Activated CD4-positive, alpha-beta memory T cell treated with anti-CD3 and anti-CD28 coated beads, Interleukin-2, amount 10 ng/mL, durations not matched to agents 7 days and 5 days (primary cell): ENCODE measurements at regions not wholly inside any gene's neighbourhood (a gene's known extent, or its start where the extent isn't known, plus 50 kb on each side); places are given as distances from the start of the nearest gene placed in this dataset.

Experiments used
- CTCF ChIA-PET: fragments of 350-600 bp; sonication (Branson Sonifier 250); formaldehyde crosslinking; loops from one replicate; lab custom pipeline; 2021; ENCODE audit warnings: antibody characterized with exemption, inconsistent platforms; lab: Charles Lee
- POLR2A ChIA-PET: fragments of 350-600 bp; sonication (Branson Sonifier 250); formaldehyde crosslinking; loops from one replicate; lab custom pipeline; 2021; ENCODE audit warnings: antibody characterized with exemption; lab: Charles Lee
- DNase-seq: peaks from one replicate; pipeline ENCODE4 v3.0.0-alpha.2; 2020
- H3K27ac Mint-ChIP-seq: one replicate; pipeline ENCODE4 v1.8.0; 2021; ENCODE audit warnings: mild to moderate bottlenecking, mixed read lengths
- H3K27me3 Mint-ChIP-seq: one replicate; pipeline ENCODE4 v1.8.0; 2021; ENCODE audit warnings: mixed read lengths
- H3K36me3 Mint-ChIP-seq: one replicate; pipeline ENCODE4 v1.8.0; 2021; ENCODE audit warnings: low read depth, mixed read lengths
- H3K4me1 Mint-ChIP-seq: one replicate; pipeline ENCODE4 v1.8.0; 2021; ENCODE audit warnings: mixed read lengths
- H3K4me3 Mint-ChIP-seq: one replicate; pipeline ENCODE4 v1.8.0; 2021; ENCODE audit warnings: mild to moderate bottlenecking, mixed read lengths
- H3K9me3 Mint-ChIP-seq: one replicate; pipeline ENCODE4 v1.8.0; 2021; ENCODE audit warnings: mixed read lengths

- H3K4me3 Mint-ChIP-seq = no peak overlapping the region
- no peak overlapping the region for H3K27ac Mint-ChIP-seq
- ChIA-PET POLR2A (no interaction called here), CTCF (no interaction called here)
- no peaks in the 10 kb centered on the region for H3K27me3 Mint-ChIP-seq
- DNase-seq = no peak
- H3K4me1 Mint-ChIP-seq = no peaks in the 10 kb centered on the region
- peaks cover 3% of the 10 kb centered on the region for H3K9me3 Mint-ChIP-seq
- H3K36me3 Mint-ChIP-seq = no peaks in the 10 kb centered on the region
Observed at GRCh38 chr18:39037925-39038324, 1472.3 kb upstream of the CELF4 start.

GRCh38 chr18:39033312-39033711 lies 1467.7 kb upstream of the CELF4 start:
- Mint-ChIP-seq H3K9me3 (peaks cover 3% of the 10 kb centered on the region), H3K4me1 (no peaks in the 10 kb centered on the region), H3K36me3 (no peaks in the 10 kb centered on the region), H3K4me3 (no peak overlapping the region), H3K27me3 (no peaks in the 10 kb centered on the region), H3K27ac (no peak overlapping the region)
- ChIA-PET POLR2A (no interaction called here), CTCF (no interaction called here)
- DNase-seq = no peak

- Mint-ChIP-seq H3K27ac (no peak overlapping the region), H3K4me3 (no peak overlapping the region), H3K36me3 (no peaks in the 10 kb centered on the region), H3K9me3 (peaks cover under 1% of the 10 kb centered on the region), H3K4me1 (no peaks in the 10 kb centered on the region), H3K27me3 (no peaks in the 10 kb centered on the region)
- ChIA-PET CTCF (no interaction called here), POLR2A (no interaction called here)
- no peak for DNase-seq
Observed at GRCh38 chr18:39031647-39032046, 1466.0 kb upstream of the CELF4 start.

GRCh38 chr18:39030124-39030655 lies 1464.6 kb upstream of the CELF4 start:
- Mint-ChIP-seq H3K36me3 (no peaks in the 10 kb centered on the region), H3K27ac (no peak overlapping the region), H3K4me3 (no peak overlapping the region), H3K4me1 (no peaks in the 10 kb centered on the region), H3K27me3 (no peaks in the 10 kb centered on the region), H3K9me3 (no peaks in the 10 kb centered on the region)
- ChIA-PET POLR2A (no interaction called here), CTCF (no interaction called here)
- DNase-seq = no peak

- H3K4me1 Mint-ChIP-seq = no peaks in the 10 kb centered on the region
- H3K4me3 Mint-ChIP-seq = no peak overlapping the region
- no peaks in the 10 kb centered on the region for H3K9me3 Mint-ChIP-seq
- no peaks in the 10 kb centered on the region for H3K36me3 Mint-ChIP-seq
- POLR2A ChIA-PET = no interaction called here
- H3K27me3 Mint-ChIP-seq = no peaks in the 10 kb centered on the region
- DNase-seq = no peak
- no peak overlapping the region for H3K27ac Mint-ChIP-seq
- CTCF ChIA-PET = no interaction called here
Observed at GRCh38 chr18:39025531-39025930, 1459.9 kb upstream of the CELF4 start.

- Mint-ChIP-seq H3K4me1 (no peaks in the 10 kb centered on the region), H3K36me3 (no peaks in the 10 kb centered on the region)
- POLR2A ChIA-PET = no interaction called here
Observed at GRCh38 chr18:39019989-39020388, 1454.4 kb upstream of the CELF4 start.

GRCh38 chr18:39007031-39007902 lies 1441.7 kb upstream of the CELF4 start:
- Mint-ChIP-seq H3K27ac (no peak overlapping the region), H3K27me3 (no peaks in the 10 kb centered on the region), H3K4me1 (no peaks in the 10 kb centered on the region), H3K9me3 (no peaks in the 10 kb centered on the region), H3K4me3 (no peak overlapping the region), H3K36me3 (no peaks in the 10 kb centered on the region)
- DNase-seq = no peak
- ChIA-PET POLR2A (no interaction called here), CTCF (no interaction called here)

More at GRCh38 chr18:39019989-39020388, 1454.4 kb upstream of the CELF4 start:
- CTCF ChIA-PET = no interaction called here
- H3K9me3 Mint-ChIP-seq = no peaks in the 10 kb centered on the region
- DNase-seq = no peak
- H3K27ac Mint-ChIP-seq = no peak overlapping the region
- H3K27me3 Mint-ChIP-seq = no peaks in the 10 kb centered on the region
- no peak overlapping the region for H3K4me3 Mint-ChIP-seq

GRCh38 chr18:38996056-38996455 lies 1430.5 kb upstream of the CELF4 start:
- ChIA-PET CTCF (no interaction called here), POLR2A (no interaction called here)
- H3K4me1 Mint-ChIP-seq = no peaks in the 10 kb centered on the region
- no peaks in the 10 kb centered on the region for H3K27me3 Mint-ChIP-seq
- H3K27ac Mint-ChIP-seq = no peak overlapping the region
- no peak for DNase-seq
- H3K4me3 Mint-ChIP-seq = no peak overlapping the region
- no peaks in the 10 kb centered on the region for H3K9me3 Mint-ChIP-seq
- H3K36me3 Mint-ChIP-seq = no peaks in the 10 kb centered on the region

GRCh38 chr18:38993342-38993741 lies 1427.7 kb upstream of the CELF4 start:
- H3K27me3 Mint-ChIP-seq = no peaks in the 10 kb centered on the region
- H3K36me3 Mint-ChIP-seq = no peaks in the 10 kb centered on the region
- no peak for DNase-seq
- no peaks in the 10 kb centered on the region for H3K4me1 Mint-ChIP-seq
- no peak overlapping the region for H3K4me3 Mint-ChIP-seq
- no peak overlapping the region for H3K27ac Mint-ChIP-seq
- H3K9me3 Mint-ChIP-seq = no peaks in the 10 kb centered on the region
- ChIA-PET POLR2A (no interaction called here), CTCF (no interaction called here)

GRCh38 chr18:38984968-38985367 lies 1419.4 kb upstream of the CELF4 start:
- H3K27me3 Mint-ChIP-seq = no peaks in the 10 kb centered on the region
- CTCF ChIA-PET = no interaction called here
- peaks cover 5% of the 10 kb centered on the region for H3K9me3 Mint-ChIP-seq
- H3K36me3 Mint-ChIP-seq = no peaks in the 10 kb centered on the region
- H3K4me1 Mint-ChIP-seq = no peaks in the 10 kb centered on the region
- no peak for DNase-seq
- no peak overlapping the region for H3K27ac Mint-ChIP-seq
- no peak overlapping the region for H3K4me3 Mint-ChIP-seq
- POLR2A ChIA-PET = no interaction called here

GRCh38 chr18:38982072-38982471 lies 1416.5 kb upstream of the CELF4 start:
- H3K4me3 Mint-ChIP-seq = no peak overlapping the region
- POLR2A ChIA-PET = no interaction called here
- DNase-seq = no peak
- no peaks in the 10 kb centered on the region for H3K36me3 Mint-ChIP-seq
- H3K4me1 Mint-ChIP-seq = no peaks in the 10 kb centered on the region
- peaks cover 5% of the 10 kb centered on the region for H3K9me3 Mint-ChIP-seq
- CTCF ChIA-PET = no interaction called here
- H3K27me3 Mint-ChIP-seq = no peaks in the 10 kb centered on the region
- H3K27ac Mint-ChIP-seq = no peak overlapping the region

GRCh38 chr18:38981389-38981788 lies 1415.8 kb upstream of the CELF4 start:
- peaks cover 3% of the 10 kb centered on the region for H3K9me3 Mint-ChIP-seq
- no peaks in the 10 kb centered on the region for H3K36me3 Mint-ChIP-seq
- no peak overlapping the region for H3K27ac Mint-ChIP-seq
- no peak overlapping the region for H3K4me3 Mint-ChIP-seq
- no peaks in the 10 kb centered on the region for H3K27me3 Mint-ChIP-seq
- ChIA-PET CTCF (no interaction called here), POLR2A (no interaction called here)
- H3K4me1 Mint-ChIP-seq = no peaks in the 10 kb centered on the region
- DNase-seq = no peak

GRCh38 chr18:38980420-38980819 lies 1414.8 kb upstream of the CELF4 start:
- Mint-ChIP-seq H3K9me3 (peaks cover 3% of the 10 kb centered on the region), H3K27me3 (no peaks in the 10 kb centered on the region), H3K36me3 (no peaks in the 10 kb centered on the region), H3K27ac (no peak overlapping the region), H3K4me1 (no peaks in the 10 kb centered on the region), H3K4me3 (no peak overlapping the region)
- ChIA-PET CTCF (no interaction called here), POLR2A (no interaction called here)
- DNase-seq = no peak

- H3K36me3 Mint-ChIP-seq = no peaks in the 10 kb centered on the region
- no peak overlapping the region for H3K4me3 Mint-ChIP-seq
- CTCF ChIA-PET = no interaction called here
- DNase-seq = no peak
- H3K9me3 Mint-ChIP-seq = no peaks in the 10 kb centered on the region
- no peaks in the 10 kb centered on the region for H3K4me1 Mint-ChIP-seq
- H3K27ac Mint-ChIP-seq = no peak overlapping the region
- POLR2A ChIA-PET = no interaction called here
- no peaks in the 10 kb centered on the region for H3K27me3 Mint-ChIP-seq
Observed at GRCh38 chr18:38972571-38972970, 1407.0 kb upstream of the CELF4 start.
